HUDEP-2 (cell line): ENCODE measurements at regions not wholly inside any gene's neighbourhood (a gene's known extent, or its start where the extent isn't known, plus 50 kb on each side); places are given as distances from the start of the nearest gene placed in this dataset.
"Not testable (repeated sequence)": the region's sequence is repeated elsewhere in the genome, so short reads cannot be mapped to it uniquely, and the experiment has no call there.

Experiments used
- DNase-seq, 76 experiments: peaks; one replicate each; lab custom pipeline; 2025; ENCODE audit not compliant: unreplicated experiment in 76 of 76; lab: John Stamatoyannopoulos, UW

DNA sequence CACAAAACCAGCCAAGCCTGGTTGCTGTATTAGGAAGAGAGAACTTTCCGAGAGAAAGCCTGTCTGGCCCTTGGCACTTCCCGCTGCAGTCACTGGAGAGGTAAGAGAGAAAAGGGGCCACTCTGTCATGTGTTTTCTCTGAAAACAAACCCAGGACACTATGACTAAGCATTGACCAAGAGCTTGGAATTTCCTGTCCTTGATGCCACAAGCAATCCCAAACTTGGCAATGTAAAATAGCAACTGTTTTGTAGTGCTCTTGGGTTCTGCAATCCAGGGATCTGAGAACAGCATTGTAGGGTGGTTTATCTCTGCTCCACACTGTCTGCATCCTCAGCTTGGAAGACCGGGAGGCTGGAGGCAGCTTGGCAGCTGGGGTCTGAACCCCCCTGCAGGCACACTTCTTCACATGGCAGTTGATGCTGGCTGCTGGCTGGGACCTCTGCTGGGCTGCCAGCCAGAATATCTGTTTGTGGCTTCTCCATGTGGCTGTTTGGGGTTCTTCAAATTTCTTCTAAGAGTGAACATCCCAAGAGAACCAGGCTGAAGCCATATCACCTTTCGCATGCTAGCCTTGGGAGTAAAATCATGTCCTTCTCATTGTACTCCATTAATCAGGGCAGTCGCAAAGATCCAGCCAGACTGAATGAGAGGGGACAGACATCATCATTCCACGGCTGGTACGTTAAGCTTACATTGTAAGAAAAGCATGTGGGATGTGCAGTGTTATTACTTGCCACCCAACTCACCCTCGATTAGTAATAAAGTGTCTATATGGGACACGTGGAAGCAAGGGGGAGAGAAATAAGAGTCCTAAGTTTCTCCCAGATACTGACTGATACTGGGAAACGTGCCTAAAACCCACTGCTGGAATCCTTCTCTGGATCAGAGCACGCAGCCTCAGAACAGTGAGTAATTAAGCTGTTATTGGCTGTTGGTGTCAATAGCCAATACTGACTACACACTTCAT, 537.4 kb upstream of the B3GAT1 start:
- no peak for DNase-seq

DNA sequence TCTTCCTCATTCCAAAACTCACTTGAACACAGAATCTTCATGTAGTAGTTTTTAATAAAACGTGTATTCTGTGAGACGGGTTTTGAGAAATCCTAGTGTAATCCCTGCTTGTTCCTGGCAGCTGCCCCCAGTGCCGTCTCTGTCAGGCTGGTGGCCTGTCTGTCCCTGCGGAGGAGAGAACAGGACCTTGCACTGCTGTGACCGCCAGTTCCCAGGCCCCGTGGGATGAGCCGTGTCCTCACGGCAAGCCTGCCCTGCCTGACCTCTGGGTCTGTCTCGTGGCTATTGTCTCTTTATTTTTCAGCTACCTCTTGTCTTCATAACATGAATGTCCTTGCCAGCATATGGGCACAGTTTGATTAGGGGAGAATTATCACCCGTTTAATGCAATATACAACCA, 535.5 kb upstream of the B3GAT1 start:
- DNase-seq: no peak

DNA sequence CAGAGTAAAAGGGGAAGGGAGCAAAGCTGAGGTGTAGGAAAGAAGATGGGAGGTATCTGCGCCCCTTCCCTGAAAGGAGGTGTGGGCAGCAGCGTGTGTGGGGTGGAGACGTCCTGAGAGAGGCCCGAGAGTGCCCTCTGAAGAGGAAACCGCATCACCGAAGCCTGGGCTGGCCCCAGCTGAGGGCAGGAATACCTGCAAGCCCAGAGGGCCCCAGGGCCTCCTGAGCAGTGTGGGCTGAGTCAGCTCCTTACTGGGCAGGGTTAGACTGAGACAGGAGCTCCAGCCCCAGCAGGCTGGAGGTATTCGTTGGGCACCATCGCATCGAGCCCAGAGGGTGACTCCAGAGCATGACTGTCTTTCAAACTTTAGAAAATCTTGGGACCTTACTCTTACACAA, 534.0 kb upstream of the B3GAT1 start:
- no peak for DNase-seq

DNA sequence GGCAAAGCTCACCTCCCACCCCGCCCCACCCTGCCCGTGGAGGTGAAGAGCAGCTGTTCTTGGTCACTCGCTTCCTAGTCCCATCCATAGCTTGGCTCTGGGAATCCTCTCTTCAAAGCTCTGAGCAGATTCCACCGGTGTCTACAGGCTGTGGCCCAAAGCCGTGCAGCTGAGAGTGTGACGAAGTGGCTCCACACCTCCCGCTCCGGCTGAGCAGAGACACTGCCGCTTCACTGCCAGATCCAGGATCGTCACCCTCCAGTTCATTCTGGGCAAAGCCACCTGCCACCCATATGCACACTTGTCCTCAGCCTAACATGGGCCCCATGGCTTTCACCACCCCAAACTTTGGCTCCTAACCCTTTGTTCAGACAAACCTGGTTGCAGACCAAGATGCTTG, 532.9 kb upstream of the B3GAT1 start:
- DNase-seq: no peak

DNA sequence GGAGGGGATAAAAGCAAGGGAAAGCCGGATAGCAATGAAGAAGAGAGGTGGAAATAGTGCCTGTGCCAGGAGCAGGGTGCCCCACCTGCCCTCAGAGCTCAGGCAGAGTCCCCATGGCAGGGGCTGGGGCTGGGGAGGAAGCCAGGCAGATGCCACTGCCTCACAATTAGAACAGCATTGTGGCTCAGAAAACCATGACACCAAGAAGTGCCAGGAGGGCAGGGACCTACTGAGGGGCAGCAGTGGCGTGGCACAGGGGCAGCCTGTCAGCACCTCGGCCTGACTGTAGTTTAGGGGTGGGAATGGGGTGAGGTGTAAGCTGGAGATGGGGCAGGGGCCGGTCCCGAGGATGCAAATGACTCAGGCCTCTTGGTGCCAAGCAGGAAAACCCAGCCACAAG, 532.1 kb upstream of the B3GAT1 start:
- DNase-seq: no peak

DNA sequence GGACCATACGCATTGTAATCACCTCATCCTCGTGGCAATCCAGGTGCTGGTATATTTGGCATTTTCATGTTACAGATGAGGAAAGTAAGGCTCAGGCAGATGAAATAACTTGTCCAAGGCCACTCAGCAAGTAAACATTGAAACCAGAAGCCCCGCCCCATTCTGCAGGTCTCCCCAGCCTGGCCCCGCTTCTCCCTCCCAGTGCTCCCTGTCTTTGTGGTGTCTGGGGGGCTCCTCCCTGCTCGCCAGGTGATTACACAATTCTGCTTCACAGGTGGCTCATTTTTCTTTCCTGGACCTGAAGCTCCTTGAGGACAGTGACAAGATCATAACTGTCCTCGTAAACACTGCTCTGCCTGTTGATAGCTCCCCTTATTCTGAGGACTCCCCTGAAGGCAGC, 531.5 kb upstream of the B3GAT1 start:
- no peak for DNase-seq

DNA sequence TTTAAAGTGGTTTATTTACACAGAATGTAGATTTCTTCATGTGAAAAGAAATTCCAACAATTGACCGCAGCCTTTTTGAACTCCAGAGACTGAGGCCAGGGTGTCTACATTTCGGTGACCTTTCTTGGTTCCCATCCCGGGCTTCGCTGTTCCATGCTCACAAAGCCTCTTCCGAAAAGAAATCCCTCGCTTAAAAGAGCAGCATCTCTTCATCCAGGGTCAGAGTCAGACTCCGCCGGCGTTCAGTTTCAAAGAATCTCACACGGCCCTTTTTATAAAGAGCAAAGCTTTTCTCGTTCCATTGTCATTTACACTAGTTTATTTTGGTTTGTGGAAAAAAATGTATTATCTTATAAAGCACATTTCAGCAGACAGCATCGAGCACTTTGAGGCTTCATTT, 530.6 kb upstream of the B3GAT1 start:
- DNase-seq: no peak

DNA sequence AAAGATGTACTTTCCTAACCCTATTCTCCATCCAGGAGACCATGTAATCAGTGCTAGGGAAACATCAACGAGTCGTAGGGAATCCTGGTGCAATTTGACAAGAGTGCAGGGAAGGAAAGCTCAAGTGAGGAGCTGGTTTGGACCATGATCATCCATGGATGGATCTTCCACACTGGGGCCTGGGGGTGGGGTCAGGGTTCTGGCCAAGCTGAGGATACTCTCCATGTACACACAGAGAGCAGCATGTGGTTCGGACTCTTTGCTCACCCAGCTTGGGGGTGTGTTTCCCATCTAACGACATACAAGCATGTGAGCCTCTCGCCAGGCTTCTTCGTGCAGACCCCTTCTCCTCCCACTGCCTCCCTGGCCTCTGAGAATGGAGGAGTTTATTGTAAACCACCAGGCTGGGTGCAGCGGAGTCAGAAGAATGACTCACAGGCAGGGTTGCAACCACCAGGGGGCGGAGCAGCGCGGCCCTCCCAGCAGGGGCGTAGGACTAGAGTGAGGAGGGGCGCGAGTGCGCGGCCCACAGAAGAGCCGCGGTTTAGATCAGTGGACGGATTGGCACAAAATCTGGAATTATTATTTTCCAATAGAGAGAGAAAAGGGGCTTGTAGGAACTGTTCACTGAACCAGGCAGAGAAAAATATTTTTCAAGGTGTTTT, 530.0 kb upstream of the B3GAT1 start:
- not testable (repeated sequence) for DNase-seq

DNA sequence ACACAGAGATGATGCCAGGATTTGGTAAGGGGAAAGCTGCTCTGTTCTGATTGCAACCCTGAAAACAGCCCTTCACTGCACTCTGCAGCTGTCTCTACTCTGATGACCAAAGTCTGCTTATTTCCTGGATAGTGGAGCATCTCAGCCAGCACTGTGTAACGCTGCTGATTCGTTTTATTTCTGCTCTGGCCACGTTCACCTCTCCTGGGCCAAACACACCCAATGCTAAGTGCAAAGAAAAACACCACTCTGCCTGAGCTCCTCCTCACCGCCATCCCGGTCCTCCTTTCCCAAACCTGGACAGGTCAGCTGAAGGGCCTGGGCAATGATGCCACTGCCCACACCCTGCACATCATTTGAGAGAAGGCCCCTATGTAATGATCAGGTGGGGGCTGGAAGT, 529.3 kb upstream of the B3GAT1 start:
- DNase-seq: no peak

DNA sequence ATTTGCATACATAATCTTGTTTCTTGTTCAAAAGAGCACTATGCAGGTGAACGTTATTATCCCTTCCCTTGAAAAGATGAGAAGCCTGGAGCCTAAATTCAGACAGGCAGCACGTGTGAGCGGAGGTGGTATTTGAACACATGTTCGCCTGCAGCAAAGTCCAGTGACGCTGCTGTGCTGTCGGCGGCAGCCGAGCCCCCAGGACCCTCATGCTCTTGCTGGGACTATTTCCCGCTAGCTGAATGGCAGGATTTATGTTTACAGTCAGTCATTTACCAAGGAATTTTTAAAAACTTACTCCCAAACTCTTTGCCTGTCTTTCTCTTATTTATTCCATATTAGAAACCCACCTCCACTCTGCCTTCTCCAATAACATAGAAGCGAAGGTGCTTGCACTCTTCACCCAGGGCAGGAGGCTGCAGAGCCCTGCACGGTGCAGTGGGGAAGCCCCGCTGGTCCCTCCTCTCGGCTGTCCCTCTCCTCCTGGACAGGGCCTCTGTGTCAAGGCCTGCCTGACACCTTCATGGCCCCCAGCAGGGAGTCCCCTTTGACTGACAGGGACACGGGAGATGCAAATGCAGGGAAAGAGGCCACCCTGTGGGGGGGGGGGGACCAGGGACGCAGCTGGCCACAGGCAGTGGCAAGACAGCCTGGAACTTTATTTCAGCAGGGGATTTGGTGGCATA, 528.5 kb upstream of the B3GAT1 start:
- DNase-seq: no peak

DNA sequence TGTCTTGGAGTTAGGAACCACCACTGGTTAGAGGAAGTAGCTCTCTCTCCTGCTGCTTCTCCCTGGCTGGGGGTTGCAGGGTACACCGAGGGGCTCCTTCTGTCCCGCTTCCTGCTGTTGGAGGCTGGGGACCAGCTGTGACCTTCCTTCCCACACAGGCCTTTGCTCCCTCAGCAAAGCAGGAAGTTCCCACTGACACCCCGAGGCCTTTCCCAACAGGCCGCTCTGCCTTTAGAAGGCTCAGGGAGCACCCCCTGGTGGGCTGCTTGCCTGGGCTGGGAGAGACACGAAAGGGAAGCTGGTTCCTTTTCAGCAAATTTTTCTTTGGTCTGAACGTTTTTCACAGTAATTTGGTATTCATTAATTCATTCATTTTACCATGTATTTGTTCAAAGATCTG, 527.9 kb upstream of the B3GAT1 start:
- peak in 4 of 76 experiments; percentile 0 to 6 (median 2) for DNase-seq

DNA sequence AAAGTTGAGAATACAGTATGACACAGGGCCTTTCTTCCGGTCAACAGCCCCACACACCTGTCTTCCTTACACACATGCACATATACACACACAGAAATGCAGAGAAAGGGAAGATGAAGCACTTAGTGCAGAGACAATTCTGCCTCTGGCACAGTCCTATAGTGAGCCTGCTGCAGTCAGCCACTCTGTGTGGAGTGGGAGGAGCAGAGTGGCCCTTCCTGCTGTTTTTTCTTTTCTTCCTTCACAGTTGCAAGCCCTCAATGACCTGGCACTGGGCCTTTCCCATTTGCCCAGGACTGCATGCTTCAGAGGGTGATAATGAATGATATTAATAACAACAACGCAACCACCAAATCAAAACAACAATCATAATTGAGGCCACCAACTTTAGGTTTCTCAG, 527.0 kb upstream of the B3GAT1 start:
- DNase-seq: no peak

DNA sequence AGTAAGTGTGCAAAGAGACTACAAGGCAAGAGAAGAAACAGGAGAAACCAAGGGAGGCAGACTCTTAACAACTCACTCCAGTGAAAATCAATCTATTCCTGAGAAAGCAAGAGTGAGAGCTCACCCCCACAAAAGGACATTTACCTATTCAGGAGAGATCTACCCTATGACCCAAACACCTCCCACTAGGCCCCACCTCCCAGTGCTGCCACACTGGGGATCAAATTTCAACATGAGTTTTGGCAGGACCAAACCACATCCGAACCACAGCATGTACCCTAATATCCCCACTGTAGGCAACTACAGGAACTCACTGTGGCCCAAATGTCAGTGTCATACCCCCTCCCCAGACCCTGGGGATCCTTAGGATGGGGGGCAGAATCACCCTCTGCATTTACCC, 526.2 kb upstream of the B3GAT1 start:
- DNase-seq: no peak

DNA sequence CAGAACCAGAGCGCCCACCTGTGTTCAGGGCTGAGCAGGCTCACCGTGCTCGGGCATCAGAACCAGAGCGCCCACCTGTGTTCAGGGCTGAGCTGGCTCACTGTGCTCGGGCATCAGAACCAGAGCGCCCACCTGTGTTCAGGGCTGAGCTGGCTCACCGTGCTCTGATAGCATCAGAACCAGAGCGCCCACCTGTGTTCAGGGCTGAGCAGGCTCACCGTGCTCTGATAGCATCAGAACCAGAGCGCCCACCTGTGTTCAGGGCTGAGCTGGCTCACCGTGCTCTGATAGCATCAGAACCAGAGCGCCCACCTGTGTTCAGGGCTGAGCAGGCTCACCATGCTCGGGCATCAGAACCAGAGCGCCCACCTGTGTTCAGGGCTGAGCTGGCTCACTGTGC, 525.2 kb upstream of the B3GAT1 start:
- not testable (repeated sequence) for DNase-seq

DNA sequence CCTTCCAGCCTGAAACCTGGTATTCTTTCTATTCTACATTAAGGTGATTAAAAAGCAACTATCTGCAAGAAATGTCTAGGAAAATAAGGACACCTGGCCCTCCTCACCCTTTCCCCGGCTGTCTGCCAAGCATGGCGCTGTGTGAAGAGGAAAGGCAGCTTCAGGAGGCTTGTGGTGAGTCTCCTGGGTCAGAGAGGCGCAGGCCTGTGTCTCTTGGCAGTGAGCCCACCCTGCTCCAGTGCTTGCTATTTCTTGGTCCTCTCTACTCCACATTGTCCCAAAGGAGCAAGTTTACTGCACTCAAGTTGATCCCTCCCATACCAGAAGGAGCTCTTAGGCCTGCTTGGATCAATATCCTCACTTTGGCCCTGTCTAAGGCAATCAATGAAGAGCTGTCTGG, 520.7 kb upstream of the B3GAT1 start:
- DNase-seq: no peak

DNA sequence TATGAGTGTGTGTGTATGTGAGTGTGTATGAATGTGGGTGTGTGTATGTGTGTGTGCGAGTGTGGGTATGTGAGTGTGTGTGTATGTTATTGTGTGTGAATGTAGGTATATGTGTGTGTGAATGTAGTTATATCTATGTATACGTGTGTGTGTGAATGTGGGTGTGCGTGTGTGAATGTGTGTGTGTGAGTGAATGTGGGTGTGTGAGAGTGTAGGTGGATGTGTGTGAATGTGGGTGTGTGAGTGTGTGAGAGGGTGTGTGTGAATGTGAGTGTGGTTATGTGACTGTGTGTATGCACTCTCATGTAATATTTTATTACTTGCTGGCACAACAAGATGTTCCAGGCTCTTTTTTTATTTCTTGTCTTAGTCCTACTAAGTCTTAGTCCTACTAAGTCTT, 513.4 kb upstream of the B3GAT1 start:
- DNase-seq: no peak

DNA sequence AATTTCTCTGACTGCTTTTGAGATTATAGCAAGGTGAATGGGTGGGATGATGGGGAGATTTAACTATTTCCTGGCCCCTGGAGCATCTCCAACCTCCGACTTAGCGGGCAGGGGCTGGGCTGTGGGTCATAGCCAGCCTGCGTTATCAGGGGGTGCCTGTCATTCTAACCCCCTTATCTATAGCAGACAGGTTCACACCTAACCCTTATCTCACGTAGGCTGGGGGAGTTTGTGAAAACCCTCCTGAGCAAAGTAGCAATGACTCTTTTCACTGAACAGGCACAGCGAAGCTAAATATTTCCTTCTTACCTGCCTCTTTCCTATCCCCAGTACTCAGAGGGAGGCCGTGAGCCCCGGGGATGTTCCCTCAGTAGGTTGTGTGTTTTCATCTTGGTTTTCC, 511.4 kb upstream of the B3GAT1 start:
- no peak for DNase-seq

DNA sequence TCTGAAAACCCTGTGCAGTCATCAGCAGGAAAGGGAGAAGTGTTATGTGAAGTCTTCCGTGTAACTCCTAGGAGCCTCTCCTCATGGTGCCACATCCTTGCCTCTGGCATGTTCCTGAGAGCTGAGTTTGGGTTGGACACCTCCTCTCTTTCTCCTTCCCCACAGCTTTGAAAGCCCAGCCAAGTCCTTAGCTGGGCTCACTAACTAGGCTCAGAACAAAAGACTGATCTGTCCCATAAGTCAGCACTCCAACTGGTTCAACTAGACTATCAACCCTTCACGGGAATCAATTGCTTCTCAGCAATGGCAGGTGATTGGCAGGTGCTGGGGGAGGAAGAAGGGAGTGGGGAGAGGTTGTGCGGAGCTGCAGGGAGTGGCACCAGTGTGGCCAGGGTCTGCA, 509.9 kb upstream of the B3GAT1 start:
- DNase-seq: no peak

DNA sequence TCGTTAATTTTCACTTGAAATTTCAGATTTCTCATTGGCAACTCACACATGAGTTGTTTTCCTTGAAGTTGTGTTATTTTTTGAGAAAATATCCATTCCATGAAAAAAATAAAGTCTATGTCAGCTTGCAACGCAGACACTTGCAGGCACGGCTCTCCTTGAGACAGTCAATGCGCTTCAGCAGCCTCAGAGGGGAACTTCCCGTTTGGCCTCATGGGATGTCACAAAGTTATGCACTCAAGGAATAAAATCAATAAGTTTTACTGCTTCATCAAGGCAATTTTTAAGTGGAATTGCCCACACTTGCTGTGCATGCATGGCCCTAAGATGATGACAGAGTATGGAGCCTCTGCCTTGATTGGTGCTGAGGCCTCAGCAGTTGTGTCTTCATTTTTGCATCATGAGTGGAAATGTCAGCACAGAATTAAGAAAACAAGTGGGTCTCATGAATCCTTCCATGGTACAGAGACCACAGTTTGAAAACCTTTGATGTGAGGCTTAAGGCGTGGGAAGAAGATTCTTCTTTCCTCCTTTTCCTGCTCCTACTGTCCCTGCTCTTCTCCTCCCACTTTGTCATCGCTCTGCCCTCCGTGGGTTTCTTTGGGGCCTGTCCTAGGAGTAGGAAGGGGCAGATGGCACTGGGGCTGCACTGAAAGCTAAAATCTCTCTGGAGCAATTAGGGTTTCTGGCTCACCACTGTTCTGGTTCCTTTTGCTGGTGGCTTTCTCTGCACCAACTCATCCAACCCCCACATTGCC, 509.0 kb upstream of the B3GAT1 start:
- DNase-seq: no peak

DNA sequence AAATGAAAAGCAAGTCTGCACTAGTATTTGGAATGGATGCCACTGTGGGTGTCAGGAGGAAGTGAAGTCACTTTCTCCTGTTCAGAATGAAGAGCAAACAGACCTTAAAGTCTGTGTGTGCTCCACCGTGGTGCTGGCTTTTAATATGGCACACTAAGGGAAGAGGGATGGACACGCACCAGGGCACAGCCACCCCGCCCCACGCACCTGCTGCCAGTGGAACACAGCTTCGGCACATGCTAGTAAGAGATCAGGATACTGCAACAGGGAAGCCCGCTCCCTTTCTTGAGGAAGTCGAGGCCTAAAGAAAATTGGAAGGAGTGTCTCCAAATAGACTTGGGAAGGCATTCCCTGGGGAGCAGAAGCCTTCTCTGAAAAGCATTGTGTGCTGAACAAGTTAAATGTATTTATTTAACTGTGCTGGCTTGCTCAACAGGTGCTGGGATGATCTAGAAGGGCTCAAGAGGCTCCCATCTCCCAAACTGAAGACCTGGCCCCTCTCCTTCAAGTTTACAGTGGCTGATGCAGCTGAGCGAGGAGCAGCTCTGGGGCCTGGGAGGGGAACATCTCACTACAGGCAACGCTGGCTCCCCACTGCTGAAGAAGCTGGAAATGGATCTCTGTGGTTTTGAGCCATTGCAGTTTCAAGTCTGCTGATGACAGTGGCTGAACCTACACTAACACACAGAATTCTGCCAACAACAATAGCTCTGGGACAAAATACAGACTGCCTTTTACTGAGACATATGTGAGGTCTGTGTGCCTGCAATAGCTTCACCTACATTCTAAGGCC, 504.6 kb upstream of the B3GAT1 start:
- DNase-seq: no peak
